ENCODE measurements at regions not wholly inside any gene's neighbourhood (a gene's known extent, or its start where the extent isn't known, plus 50 kb on each side); places are given as distances from the start of the nearest gene placed in this dataset.

GRCh38 chr18:56035546-56035945 is 447.6 kb upstream of the TCF4 start:
- Histone ChIP-seq H3K27ac (no peak overlapping the region), H3K9me3 (no peaks in the 10 kb centered on the region), H3K36me3 (no peaks in the 10 kb centered on the region), H3K4me1 (peaks cover 0 to 3% (median 0%) of the 10 kb centered on the region in 3 donors), H3K27me3 (no peaks in the 10 kb centered on the region), H3K4me3 (no peak overlapping the region)
- WGBS, 2 donors, result 81 to 88% methylated on average over 3 of the region's 3 CpGs
- TF ChIP-seq CTCF (IDR thresholded peaks at IDR 0.05) (no peak), POLR2A (IDR thresholded peaks at IDR 0.05) (no peak)
- DNase-seq, result no peak
- intact Hi-C loops (cut with DNase I), result no loop called here

- intact Hi-C loops (cut with DNase I), result no loop called here
- peaks cover 0 to 3% (median 0%) of the 10 kb centered on the region in 3 donors for H3K4me1 ChIP-seq
- DNase-seq, result no peak
- TF ChIP-seq POLR2A (IDR thresholded peaks at IDR 0.05) (no peak), CTCF (IDR thresholded peaks at IDR 0.05) (no peak)
- H3K27ac ChIP-seq, result no peak overlapping the region
- H3K36me3 ChIP-seq, result no peaks in the 10 kb centered on the region
- no peak overlapping the region for H3K4me3 ChIP-seq
- no peaks in the 10 kb centered on the region for H3K9me3 ChIP-seq
- H3K27me3 ChIP-seq, result no peaks in the 10 kb centered on the region
- WGBS, 2 donors, result 37 to 58% methylated on average over 2 of the region's 2 CpGs
Observed at GRCh38 chr18:56034949-56035348, 447.0 kb upstream of the TCF4 start.

- WGBS, 2 donors, result 91 to 92% methylated on average over 3 of the region's 3 CpGs
- H3K27me3 ChIP-seq, result no peaks in the 10 kb centered on the region
Observed at GRCh38 chr18:56030060-56030459, 442.1 kb upstream of the TCF4 start.

GRCh38 chr18:56028514-56028913 is 440.5 kb upstream of the TCF4 start:
- Histone ChIP-seq H3K4me1 (no peaks in the 10 kb centered on the region), H3K4me3 (no peak overlapping the region), H3K9me3 (no peaks in the 10 kb centered on the region), H3K36me3 (no peaks in the 10 kb centered on the region), H3K27me3 (no peaks in the 10 kb centered on the region), H3K27ac (no peak overlapping the region)
- no peak for DNase-seq
- no peak for TF ChIP-seq CTCF (IDR thresholded peaks at IDR 0.05)
- no peak for TF ChIP-seq POLR2A (IDR thresholded peaks at IDR 0.05)
- WGBS, 2 donors, result 0 to 50% methylated on average over 1 of the region's 1 CpG
- intact Hi-C loops (cut with DNase I), result no loop called here

More at GRCh38 chr18:56030060-56030459, 442.1 kb upstream of the TCF4 start:
- Histone ChIP-seq H3K36me3 (no peaks in the 10 kb centered on the region), H3K9me3 (no peaks in the 10 kb centered on the region), H3K27ac (no peak overlapping the region), H3K4me3 (no peak overlapping the region), H3K4me1 (peaks cover 0 to 2% (median 0%) of the 10 kb centered on the region in 3 donors)
- TF ChIP-seq CTCF (IDR thresholded peaks at IDR 0.05) (no peak), POLR2A (IDR thresholded peaks at IDR 0.05) (no peak)
- no peak for DNase-seq
- intact Hi-C loops (cut with DNase I), result no loop called here

- Histone ChIP-seq H3K9me3 (no peaks in the 10 kb centered on the region), H3K36me3 (no peaks in the 10 kb centered on the region), H3K4me1 (no peaks in the 10 kb centered on the region), H3K4me3 (no peak overlapping the region), H3K27me3 (no peaks in the 10 kb centered on the region), H3K27ac (no peak overlapping the region)
- TF ChIP-seq CTCF (IDR thresholded peaks at IDR 0.05), result no peak
- TF ChIP-seq POLR2A (IDR thresholded peaks at IDR 0.05), result no peak
- WGBS, 2 donors, result 51 to 65% methylated on average over 2 of the region's 2 CpGs
- intact Hi-C loops (cut with DNase I), result no loop called here
- DNase-seq, result no peak
Observed at GRCh38 chr18:56026509-56026908, 438.5 kb upstream of the TCF4 start.
